ENCODE measurements at regions not wholly inside any gene's neighbourhood (a gene's known extent, or its start where the extent isn't known, plus 50 kb on each side); places are given as distances from the start of the nearest gene placed in this dataset.

DNA sequence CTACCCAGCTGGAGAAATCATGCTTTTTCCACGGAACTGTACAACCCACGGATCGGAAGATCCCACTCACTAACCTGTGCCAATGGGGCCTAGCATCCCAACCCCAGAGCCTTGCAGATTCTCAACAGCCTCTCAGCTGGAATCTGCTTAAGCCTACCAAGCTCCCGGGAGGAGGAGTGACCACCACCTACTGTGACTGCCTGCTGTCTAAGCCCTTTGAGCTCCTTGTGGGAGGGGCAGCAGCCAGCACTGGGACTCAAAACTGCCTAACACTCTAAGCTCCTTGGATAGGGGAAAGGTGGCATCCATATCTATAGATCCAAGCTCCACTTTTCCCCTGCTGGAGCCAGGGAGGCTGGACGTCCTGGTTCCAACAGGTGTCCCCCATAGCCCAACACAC, 254.4 kb upstream of the CNTNAP2 start:
- DNase-seq (ENCODE audit: low spot score) (no peak), ATAC-seq (no peak)
- no peaks in the 10 kb centered on the region for H3K9me2 ChIP-seq (ENCODE audit: insufficient read depth)
- Mint-ChIP-seq H3K27me3 (ENCODE audit: insufficient read depth, low read depth, poor library complexity) (peaks cover 7% of the 10 kb centered on the region), H3K36me3 (ENCODE audit: low read depth) (peaks cover 3% of the 10 kb centered on the region; the same call in 1 of the 3 replicates), H3K27ac (no peak overlapping the region), H3K9me3 (peaks cover 92% of the 10 kb centered on the region), H3K4me3 (no peak overlapping the region), H3K4me1 (no peaks in the 10 kb centered on the region)
- no peaks in the 10 kb centered on the region for H3K27me3 ChIP-seq (ENCODE audit: insufficient read depth)
- no peaks in the 10 kb centered on the region for H3K79me2 ChIP-seq (replicated peaks; ENCODE audit: insufficient read depth)
- H3F3A ChIP-seq (replicated peaks; ENCODE audit: low read depth) = no peaks in the 10 kb centered on the region
- no peak overlapping the region for H3K27ac ChIP-seq (ENCODE audit: low read depth)
- H4K20me1 ChIP-seq (replicated peaks; ENCODE audit: insufficient read depth) = no peaks in the 10 kb centered on the region
- TF ChIP-seq CREB1 (CRISPR knock-in tag; IDR thresholded peaks at IDR 0.05; ENCODE audit: low read depth) (no peak), JUNB (IDR thresholded peaks at IDR 0.05; ENCODE audit: unreplicated experiment) (no peak), ZNF331 (CRISPR knock-in tag; IDR thresholded peaks at IDR 0.05; ENCODE audit: low read depth) (no peak), EZH2phosphoT487 (IDR thresholded peaks at IDR 0.05; ENCODE audit: unreplicated experiment) (no peak), NANOG (IDR thresholded peaks at IDR 0.05; ENCODE audit: borderline replicate concordance) (no peak), STAT1 (IDR thresholded peaks at IDR 0.05; ENCODE audit: unreplicated experiment) (no peak), ZNF114 (CRISPR knock-in tag; IDR thresholded peaks at IDR 0.05) (no peak), POLR2AphosphoS5 (IDR thresholded peaks at IDR 0.05; ENCODE audit: low read depth) (no peak), EZH2 (IDR thresholded peaks at IDR 0.05; ENCODE audit: low read depth, unreplicated experiment) (no peak)
- TF ChIP-seq, protein P1, sequence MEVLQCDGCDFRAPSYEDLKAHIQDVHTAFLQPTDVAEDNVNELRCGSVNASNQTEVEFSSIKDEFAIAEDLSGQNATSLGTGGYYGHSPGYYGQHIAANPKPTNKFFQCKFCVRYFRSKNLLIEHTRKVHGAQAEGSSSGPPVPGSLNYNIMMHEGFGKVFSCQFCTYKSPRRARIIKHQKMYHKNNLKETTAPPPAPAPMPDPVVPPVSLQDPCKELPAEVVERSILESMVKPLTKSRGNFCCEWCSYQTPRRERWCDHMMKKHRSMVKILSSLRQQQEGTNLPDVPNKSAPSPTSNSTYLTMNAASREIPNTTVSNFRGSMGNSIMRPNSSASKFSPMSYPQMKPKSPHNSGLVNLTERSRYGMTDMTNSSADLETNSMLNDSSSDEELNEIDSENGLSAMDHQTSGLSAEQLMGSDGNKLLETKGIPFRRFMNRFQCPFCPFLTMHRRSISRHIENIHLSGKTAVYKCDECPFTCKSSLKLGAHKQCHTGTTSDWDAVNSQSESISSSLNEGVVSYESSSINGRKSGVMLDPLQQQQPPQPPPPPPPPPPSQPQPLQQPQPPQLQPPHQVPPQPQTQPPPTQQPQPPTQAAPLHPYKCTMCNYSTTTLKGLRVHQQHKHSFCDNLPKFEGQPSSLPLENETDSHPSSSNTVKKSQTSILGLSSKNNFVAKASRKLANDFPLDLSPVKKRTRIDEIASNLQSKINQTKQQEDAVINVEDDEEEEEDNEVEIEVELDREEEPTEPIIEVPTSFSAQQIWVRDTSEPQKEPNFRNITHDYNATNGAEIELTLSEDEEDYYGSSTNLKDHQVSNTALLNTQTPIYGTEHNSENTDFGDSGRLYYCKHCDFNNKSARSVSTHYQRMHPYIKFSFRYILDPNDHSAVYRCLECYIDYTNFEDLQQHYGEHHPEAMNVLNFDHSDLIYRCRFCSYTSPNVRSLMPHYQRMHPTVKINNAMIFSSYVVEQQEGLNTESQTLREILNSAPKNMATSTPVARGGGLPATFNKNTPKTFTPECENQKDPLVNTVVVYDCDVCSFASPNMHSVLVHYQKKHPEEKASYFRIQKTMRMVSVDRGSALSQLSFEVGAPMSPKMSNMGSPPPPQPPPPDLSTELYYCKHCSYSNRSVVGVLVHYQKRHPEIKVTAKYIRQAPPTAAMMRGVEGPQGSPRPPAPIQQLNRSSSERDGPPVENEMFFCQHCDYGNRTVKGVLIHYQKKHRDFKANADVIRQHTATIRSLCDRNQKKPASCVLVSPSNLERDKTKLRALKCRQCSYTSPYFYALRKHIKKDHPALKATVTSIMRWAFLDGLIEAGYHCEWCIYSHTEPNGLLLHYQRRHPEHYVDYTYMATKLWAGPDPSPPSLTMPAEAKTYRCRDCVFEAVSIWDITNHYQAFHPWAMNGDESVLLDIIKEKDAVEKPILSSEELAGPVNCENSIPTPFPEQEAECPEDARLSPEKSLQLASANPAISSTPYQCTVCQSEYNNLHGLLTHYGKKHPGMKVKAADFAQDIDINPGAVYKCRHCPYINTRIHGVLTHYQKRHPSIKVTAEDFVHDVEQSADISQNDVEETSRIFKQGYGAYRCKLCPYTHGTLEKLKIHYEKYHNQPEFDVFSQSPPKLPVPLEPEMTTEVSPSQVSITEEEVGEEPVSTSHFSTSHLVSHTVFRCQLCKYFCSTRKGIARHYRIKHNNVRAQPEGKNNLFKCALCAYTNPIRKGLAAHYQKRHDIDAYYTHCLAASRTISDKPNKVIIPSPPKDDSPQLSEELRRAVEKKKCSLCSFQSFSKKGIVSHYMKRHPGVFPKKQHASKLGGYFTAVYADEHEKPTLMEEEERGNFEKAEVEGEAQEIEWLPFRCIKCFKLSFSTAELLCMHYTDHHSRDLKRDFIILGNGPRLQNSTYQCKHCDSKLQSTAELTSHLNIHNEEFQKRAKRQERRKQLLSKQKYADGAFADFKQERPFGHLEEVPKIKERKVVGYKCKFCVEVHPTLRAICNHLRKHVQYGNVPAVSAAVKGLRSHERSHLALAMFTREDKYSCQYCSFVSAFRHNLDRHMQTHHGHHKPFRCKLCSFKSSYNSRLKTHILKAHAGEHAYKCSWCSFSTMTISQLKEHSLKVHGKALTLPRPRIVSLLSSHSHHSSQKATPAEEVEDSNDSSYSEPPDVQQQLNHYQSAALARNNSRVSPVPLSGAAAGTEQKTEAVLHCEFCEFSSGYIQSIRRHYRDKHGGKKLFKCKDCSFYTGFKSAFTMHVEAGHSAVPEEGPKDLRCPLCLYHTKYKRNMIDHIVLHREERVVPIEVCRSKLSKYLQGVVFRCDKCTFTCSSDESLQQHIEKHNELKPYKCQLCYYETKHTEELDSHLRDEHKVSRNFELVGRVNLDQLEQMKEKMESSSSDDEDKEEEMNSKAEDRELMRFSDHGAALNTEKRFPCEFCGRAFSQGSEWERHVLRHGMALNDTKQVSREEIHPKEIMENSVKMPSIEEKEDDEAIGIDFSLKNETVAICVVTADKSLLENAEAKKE (CRISPR knock-in tag; IDR thresholded peaks at IDR 0.05) = no peak
- TF ChIP-seq, protein P2, sequence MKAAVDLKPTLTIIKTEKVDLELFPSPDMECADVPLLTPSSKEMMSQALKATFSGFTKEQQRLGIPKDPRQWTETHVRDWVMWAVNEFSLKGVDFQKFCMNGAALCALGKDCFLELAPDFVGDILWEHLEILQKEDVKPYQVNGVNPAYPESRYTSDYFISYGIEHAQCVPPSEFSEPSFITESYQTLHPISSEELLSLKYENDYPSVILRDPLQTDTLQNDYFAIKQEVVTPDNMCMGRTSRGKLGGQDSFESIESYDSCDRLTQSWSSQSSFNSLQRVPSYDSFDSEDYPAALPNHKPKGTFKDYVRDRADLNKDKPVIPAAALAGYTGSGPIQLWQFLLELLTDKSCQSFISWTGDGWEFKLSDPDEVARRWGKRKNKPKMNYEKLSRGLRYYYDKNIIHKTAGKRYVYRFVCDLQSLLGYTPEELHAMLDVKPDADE (IDR thresholded peaks at IDR 0.05) = no peak
- TF ChIP-seq, protein P3, sequence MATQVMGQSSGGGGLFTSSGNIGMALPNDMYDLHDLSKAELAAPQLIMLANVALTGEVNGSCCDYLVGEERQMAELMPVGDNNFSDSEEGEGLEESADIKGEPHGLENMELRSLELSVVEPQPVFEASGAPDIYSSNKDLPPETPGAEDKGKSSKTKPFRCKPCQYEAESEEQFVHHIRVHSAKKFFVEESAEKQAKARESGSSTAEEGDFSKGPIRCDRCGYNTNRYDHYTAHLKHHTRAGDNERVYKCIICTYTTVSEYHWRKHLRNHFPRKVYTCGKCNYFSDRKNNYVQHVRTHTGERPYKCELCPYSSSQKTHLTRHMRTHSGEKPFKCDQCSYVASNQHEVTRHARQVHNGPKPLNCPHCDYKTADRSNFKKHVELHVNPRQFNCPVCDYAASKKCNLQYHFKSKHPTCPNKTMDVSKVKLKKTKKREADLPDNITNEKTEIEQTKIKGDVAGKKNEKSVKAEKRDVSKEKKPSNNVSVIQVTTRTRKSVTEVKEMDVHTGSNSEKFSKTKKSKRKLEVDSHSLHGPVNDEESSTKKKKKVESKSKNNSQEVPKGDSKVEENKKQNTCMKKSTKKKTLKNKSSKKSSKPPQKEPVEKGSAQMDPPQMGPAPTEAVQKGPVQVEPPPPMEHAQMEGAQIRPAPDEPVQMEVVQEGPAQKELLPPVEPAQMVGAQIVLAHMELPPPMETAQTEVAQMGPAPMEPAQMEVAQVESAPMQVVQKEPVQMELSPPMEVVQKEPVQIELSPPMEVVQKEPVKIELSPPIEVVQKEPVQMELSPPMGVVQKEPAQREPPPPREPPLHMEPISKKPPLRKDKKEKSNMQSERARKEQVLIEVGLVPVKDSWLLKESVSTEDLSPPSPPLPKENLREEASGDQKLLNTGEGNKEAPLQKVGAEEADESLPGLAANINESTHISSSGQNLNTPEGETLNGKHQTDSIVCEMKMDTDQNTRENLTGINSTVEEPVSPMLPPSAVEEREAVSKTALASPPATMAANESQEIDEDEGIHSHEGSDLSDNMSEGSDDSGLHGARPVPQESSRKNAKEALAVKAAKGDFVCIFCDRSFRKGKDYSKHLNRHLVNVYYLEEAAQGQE (IDR thresholded peaks at IDR 0.05; ENCODE audit: unreplicated experiment) = no peak
- TF ChIP-seq, protein P4, sequence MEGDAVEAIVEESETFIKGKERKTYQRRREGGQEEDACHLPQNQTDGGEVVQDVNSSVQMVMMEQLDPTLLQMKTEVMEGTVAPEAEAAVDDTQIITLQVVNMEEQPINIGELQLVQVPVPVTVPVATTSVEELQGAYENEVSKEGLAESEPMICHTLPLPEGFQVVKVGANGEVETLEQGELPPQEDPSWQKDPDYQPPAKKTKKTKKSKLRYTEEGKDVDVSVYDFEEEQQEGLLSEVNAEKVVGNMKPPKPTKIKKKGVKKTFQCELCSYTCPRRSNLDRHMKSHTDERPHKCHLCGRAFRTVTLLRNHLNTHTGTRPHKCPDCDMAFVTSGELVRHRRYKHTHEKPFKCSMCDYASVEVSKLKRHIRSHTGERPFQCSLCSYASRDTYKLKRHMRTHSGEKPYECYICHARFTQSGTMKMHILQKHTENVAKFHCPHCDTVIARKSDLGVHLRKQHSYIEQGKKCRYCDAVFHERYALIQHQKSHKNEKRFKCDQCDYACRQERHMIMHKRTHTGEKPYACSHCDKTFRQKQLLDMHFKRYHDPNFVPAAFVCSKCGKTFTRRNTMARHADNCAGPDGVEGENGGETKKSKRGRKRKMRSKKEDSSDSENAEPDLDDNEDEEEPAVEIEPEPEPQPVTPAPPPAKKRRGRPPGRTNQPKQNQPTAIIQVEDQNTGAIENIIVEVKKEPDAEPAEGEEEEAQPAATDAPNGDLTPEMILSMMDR (conservative IDR thresholded peaks at IDR 0.05; ENCODE audit: low read depth in 2 of 2) = no peak
- H3K4me1 ChIP-seq (ENCODE audit: insufficient read depth) = no peaks in the 10 kb centered on the region
- no peak overlapping the region for H3K4me2 ChIP-seq
- peaks cover 9% of the 10 kb centered on the region for H3K36me3 ChIP-seq (ENCODE audit: insufficient read depth)
- no peak overlapping the region for H3K4me3 ChIP-seq
- H2AFZ ChIP-seq = no peak overlapping the region

All from GM23338 (cell line).